ENCODE measurements at regions not wholly inside any gene's neighbourhood (a gene's known extent, or its start where the extent isn't known, plus 50 kb on each side); places are given as distances from the start of the nearest gene placed in this dataset.

GRCh38 chr20:16844406-16844805 lies 96.2 kb downstream of the OTOR start:
- Histone ChIP-seq H3K27ac (no peak overlapping the region), H3K36me3 (no peaks in the 10 kb centered on the region), H3K27me3 (no peaks in the 10 kb centered on the region), H3K4me3 (no peak overlapping the region), H3K4me1 (no peaks in the 10 kb centered on the region), H3K9me3 (no peaks in the 10 kb centered on the region)
- TF ChIP-seq POLR2A (IDR thresholded peaks at IDR 0.05) (no peak), POLR2AphosphoS5 (IDR thresholded peaks at IDR 0.05; ENCODE audit: insufficient read depth in 1 of 2, low read depth in 1 of 2) (no peak)
- TF ChIP-seq, protein P1, sequence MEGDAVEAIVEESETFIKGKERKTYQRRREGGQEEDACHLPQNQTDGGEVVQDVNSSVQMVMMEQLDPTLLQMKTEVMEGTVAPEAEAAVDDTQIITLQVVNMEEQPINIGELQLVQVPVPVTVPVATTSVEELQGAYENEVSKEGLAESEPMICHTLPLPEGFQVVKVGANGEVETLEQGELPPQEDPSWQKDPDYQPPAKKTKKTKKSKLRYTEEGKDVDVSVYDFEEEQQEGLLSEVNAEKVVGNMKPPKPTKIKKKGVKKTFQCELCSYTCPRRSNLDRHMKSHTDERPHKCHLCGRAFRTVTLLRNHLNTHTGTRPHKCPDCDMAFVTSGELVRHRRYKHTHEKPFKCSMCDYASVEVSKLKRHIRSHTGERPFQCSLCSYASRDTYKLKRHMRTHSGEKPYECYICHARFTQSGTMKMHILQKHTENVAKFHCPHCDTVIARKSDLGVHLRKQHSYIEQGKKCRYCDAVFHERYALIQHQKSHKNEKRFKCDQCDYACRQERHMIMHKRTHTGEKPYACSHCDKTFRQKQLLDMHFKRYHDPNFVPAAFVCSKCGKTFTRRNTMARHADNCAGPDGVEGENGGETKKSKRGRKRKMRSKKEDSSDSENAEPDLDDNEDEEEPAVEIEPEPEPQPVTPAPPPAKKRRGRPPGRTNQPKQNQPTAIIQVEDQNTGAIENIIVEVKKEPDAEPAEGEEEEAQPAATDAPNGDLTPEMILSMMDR (IDR thresholded peaks at IDR 0.05): no peak
- DNase-seq (ENCODE audit: extremely low spot score in 2 of 2): no peak
- intact Hi-C loops (cut with DNase I): no loop called here

DNA sequence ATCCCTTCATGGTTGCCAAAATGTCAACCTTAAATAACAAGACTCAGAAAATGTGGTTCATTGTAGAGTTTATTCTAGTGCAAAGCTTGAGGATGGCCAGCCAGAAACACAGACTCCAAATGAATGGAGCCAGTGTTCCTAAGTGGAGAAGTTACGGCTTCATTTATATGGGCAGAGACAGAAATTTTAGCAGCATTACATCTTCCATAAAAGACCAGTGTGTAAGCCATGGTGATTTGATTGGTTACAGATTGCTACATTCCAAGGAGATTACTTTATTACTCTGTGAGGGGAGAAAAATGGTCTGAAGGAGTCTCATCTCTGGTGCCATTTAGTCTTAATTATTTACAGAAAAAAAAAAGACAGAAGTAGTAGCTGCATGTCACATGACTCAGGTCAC lies 97.8 kb downstream of the OTOR start:
- no peak for DNase-seq (ENCODE audit: extremely low spot score in 2 of 2)
- H3K27me3 ChIP-seq: no peaks in the 10 kb centered on the region
- no peaks in the 10 kb centered on the region for H3K9me3 ChIP-seq
- no peak for TF ChIP-seq POLR2A (IDR thresholded peaks at IDR 0.05)
- TF ChIP-seq, protein P1 (IDR thresholded peaks at IDR 0.05): no peak
- TF ChIP-seq POLR2AphosphoS5 (IDR thresholded peaks at IDR 0.05; ENCODE audit: insufficient read depth in 1 of 2, low read depth in 1 of 2): no peak
- intact Hi-C loops (cut with DNase I): no loop called here
- H3K27ac ChIP-seq: no peak overlapping the region
- H3K36me3 ChIP-seq: no peaks in the 10 kb centered on the region
- H3K4me1 ChIP-seq: no peaks in the 10 kb centered on the region
- no peak overlapping the region for H3K4me3 ChIP-seq

DNA sequence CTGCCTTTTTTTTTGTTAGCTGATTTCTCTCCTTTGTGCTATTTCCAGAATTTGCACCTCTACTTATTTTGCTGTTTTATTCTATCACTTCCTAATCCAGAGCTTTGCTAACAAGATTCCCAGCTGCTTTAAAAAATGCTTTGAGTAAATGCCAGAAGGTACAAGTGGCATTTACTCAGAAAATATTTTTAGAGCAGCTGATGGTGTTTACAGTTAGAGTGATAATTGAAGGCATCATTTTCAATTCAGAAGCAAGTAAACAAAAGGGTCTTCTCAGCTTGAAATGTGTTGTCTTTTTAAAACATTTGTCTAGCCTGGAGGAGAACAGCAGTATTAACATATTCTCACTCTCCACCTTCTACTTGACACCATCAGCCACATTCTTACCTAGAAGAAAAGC lies 99.9 kb downstream of the OTOR start:
- DNase-seq (ENCODE audit: extremely low spot score in 2 of 2): no peak
- no peak overlapping the region for H3K27ac ChIP-seq
- no peaks in the 10 kb centered on the region for H3K4me1 ChIP-seq
- no peaks in the 10 kb centered on the region for H3K9me3 ChIP-seq
- intact Hi-C loops (cut with DNase I): no loop called here
- TF ChIP-seq POLR2AphosphoS5 (IDR thresholded peaks at IDR 0.05; ENCODE audit: insufficient read depth in 1 of 2, low read depth in 1 of 2): no peak
- TF ChIP-seq, protein P1 (IDR thresholded peaks at IDR 0.05): no peak
- TF ChIP-seq POLR2A (IDR thresholded peaks at IDR 0.05): no peak
- H3K36me3 ChIP-seq: no peaks in the 10 kb centered on the region
- H3K4me3 ChIP-seq: no peak overlapping the region
- no peaks in the 10 kb centered on the region for H3K27me3 ChIP-seq

DNA sequence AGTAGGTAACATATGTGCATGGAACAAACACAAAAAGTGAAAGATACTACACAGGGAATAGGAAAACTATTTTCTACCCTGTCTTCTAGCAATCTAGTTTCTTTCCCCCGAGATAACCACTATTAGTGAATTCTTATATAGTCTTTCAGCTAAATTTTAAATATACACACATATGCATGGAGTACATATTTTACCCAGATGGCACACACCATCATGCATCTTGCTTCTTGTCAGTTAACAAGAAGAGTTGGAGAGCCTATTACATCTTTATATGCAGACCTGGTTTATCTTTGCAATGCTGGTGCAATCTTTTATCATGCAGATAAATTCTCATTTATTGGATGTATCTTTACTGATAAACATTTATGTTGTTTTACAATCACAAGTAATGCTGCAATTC lies 100.4 kb downstream of the OTOR start:
- H3K4me1 ChIP-seq: no peaks in the 10 kb centered on the region
- no peak for DNase-seq (ENCODE audit: extremely low spot score in 2 of 2)
- H3K36me3 ChIP-seq: no peaks in the 10 kb centered on the region
- TF ChIP-seq POLR2A (IDR thresholded peaks at IDR 0.05) (no peak), POLR2AphosphoS5 (IDR thresholded peaks at IDR 0.05; ENCODE audit: insufficient read depth in 1 of 2, low read depth in 1 of 2) (no peak)
- TF ChIP-seq, protein P1 (IDR thresholded peaks at IDR 0.05): no peak
- intact Hi-C loops (cut with DNase I): no loop called here
- H3K9me3 ChIP-seq: no peaks in the 10 kb centered on the region
- H3K4me3 ChIP-seq: no peak overlapping the region
- no peak overlapping the region for H3K27ac ChIP-seq
- no peaks in the 10 kb centered on the region for H3K27me3 ChIP-seq

GRCh38 chr20:16860914-16861313 lies 112.8 kb downstream of the OTOR start:
- intact Hi-C loops (cut with DNase I): no loop called here
- H3K36me3 ChIP-seq: no peaks in the 10 kb centered on the region
- H3K9me3 ChIP-seq: no peaks in the 10 kb centered on the region
- TF ChIP-seq POLR2AphosphoS5 (IDR thresholded peaks at IDR 0.05; ENCODE audit: insufficient read depth in 1 of 2, low read depth in 1 of 2): no peak
- TF ChIP-seq, protein P1 (IDR thresholded peaks at IDR 0.05): no peak
- TF ChIP-seq POLR2A (IDR thresholded peaks at IDR 0.05): no peak
- H3K4me1 ChIP-seq: no peaks in the 10 kb centered on the region
- no peaks in the 10 kb centered on the region for H3K27me3 ChIP-seq
- H3K27ac ChIP-seq: no peak overlapping the region
- DNase-seq (ENCODE audit: extremely low spot score in 2 of 2): no peak
- H3K4me3 ChIP-seq: no peak overlapping the region

All from vagina (tissue), 2 donors.